ENCODE measurements at regions not wholly inside any gene's neighbourhood (a gene's known extent, or its start where the extent isn't known, plus 50 kb on each side); places are given as distances from the start of the nearest gene placed in this dataset.
"Not testable (repeated sequence)": the region's sequence is repeated elsewhere in the genome, so short reads cannot be mapped to it uniquely, and the experiment has no call there.

GRCh38 chr12:46487567-46488131 is 115.1 kb upstream of the SLC38A2 start:
- DNase-seq: no peak

GRCh38 chr12:46486588-46486987 is 114.0 kb upstream of the SLC38A2 start:
- no peak for DNase-seq

- DNase-seq: no peak
Observed at GRCh38 chr12:46485853-46486252, 113.3 kb upstream of the SLC38A2 start.

GRCh38 chr12:46484396-46485061 is 112.0 kb upstream of the SLC38A2 start:
- no peak for DNase-seq

GRCh38 chr12:46483572-46484395 is 111.2 kb upstream of the SLC38A2 start:
- DNase-seq: no peak

GRCh38 chr12:46480724-46481123 is 108.2 kb upstream of the SLC38A2 start:
- DNase-seq: no peak

GRCh38 chr12:46480316-46480715 is 107.7 kb upstream of the SLC38A2 start:
- DNase-seq: no peak

GRCh38 chr12:46478123-46478522 is 105.5 kb upstream of the SLC38A2 start:
- DNase-seq: no peak

- DNase-seq: no peak
Observed at GRCh38 chr12:46477541-46477940, 105.0 kb upstream of the SLC38A2 start.

GRCh38 chr12:46475972-46476645 is 103.5 kb upstream of the SLC38A2 start:
- DNase-seq: no peak

GRCh38 chr12:46474385-46474784 is 101.8 kb upstream of the SLC38A2 start:
- DNase-seq: not testable (repeated sequence)

- DNase-seq: no peak
Observed at GRCh38 chr12:46473634-46474329, 101.2 kb upstream of the SLC38A2 start.

- DNase-seq: no peak
Observed at GRCh38 chr12:46472893-46473633, 100.5 kb upstream of the SLC38A2 start.

GRCh38 chr12:46472144-46472705 is 99.7 kb upstream of the SLC38A2 start:
- DNase-seq: no peak

- DNase-seq: no peak
Observed at GRCh38 chr12:46471404-46471803, 98.8 kb upstream of the SLC38A2 start.

- DNase-seq: no peak
Observed at GRCh38 chr12:46470975-46471374, 98.4 kb upstream of the SLC38A2 start.

GRCh38 chr12:46470036-46470627 is 97.6 kb upstream of the SLC38A2 start:
- DNase-seq: no peak

GRCh38 chr12:46468813-46469212 is 96.2 kb upstream of the SLC38A2 start:
- no peak for DNase-seq

- no peak for DNase-seq
Observed at GRCh38 chr12:46468160-46468559, 95.6 kb upstream of the SLC38A2 start.

- DNase-seq: no peak
Observed at GRCh38 chr12:46465307-46465706, 92.7 kb upstream of the SLC38A2 start.

GRCh38 chr12:46464863-46465262 is 92.3 kb upstream of the SLC38A2 start:
- no peak for DNase-seq
